GM12878 (cell line): ENCODE measurements at regions not wholly inside any gene's neighbourhood (a gene's known extent, or its start where the extent isn't known, plus 50 kb on each side); places are given as distances from the start of the nearest gene placed in this dataset.

Experiments
- BACH1 ChIP-seq: fragments of 450-650 bp; IDR thresholded peaks from 2 replicates; pipeline ENCODE4 v1.6.1; 2017; ENCODE audit warnings: mild to moderate bottlenecking, borderline replicate concordance
- BHLHE40 ChIP-seq, 2 experiments: fragments of 450-650 bp in 1 of 2; IDR thresholded peaks; 2 replicates each; pipeline ENCODE4 v1.6.1; 2011 to 2017; ENCODE audit warnings: low read depth in 2 of 2, borderline replicate concordance in 1 of 2, improper control_type of control experiment in 1 of 2, low read length in 1 of 2, mild to moderate bottlenecking in 1 of 2
- CBFB ChIP-seq: IDR thresholded peaks from 2 replicates; pipeline ENCODE4 v1.6.1; 2016; ENCODE audit warnings: antibody characterized with exemption, low read depth
- CREM ChIP-seq: IDR thresholded peaks from 2 replicates; pipeline ENCODE4 v1.6.1; 2014; ENCODE audit warnings: antibody characterized with exemption, low read depth
- EED ChIP-seq: sonication (generic); IDR thresholded peaks from 2 replicates; pipeline ENCODE4 v1.6.1; 2016; ENCODE audit warnings: antibody characterized with exemption, low read depth
- JUND ChIP-seq: IDR thresholded peaks from 2 replicates; pipeline ENCODE4 v1.6.1; 2012; ENCODE audit warnings: low read depth, mild to moderate bottlenecking, low read length, improper control_type of control experiment, moderate library complexity
- POLR2A ChIP-seq: IDR thresholded peaks from 2 replicates; pipeline ENCODE4 v1.6.1; 2011; ENCODE audit warnings: low read depth, mild to moderate bottlenecking, low read length
- RCOR1 ChIP-seq: conservative IDR thresholded peaks from 2 replicates; pipeline ENCODE4 v1.6.1; 2012; ENCODE audit warnings: low read depth, low read length, improper control_type of control experiment
- RELA ChIP-seq: fragments of 450-650 bp; IDR thresholded peaks from 2 replicates; pipeline ENCODE4 v1.8.0; 2014; ENCODE audit warnings: borderline replicate concordance; ENCODE audit not compliant: partially characterized antibody
- RUNX3 ChIP-seq: IDR thresholded peaks from 2 replicates; pipeline ENCODE4 v1.6.1; 2012; ENCODE audit warnings: low read length, inconsistent platforms
- SMAD1 ChIP-seq: fragments of 450-650 bp; IDR thresholded peaks from 2 replicates; pipeline ENCODE4 v1.6.1; 2018; ENCODE audit warnings: mild to moderate bottlenecking, low read depth; ENCODE audit not compliant: partially characterized antibody
- SMAD5 ChIP-seq: IDR thresholded peaks from 2 replicates; pipeline ENCODE4 v1.6.1; 2016; ENCODE audit warnings: antibody characterized with exemption, low read depth
- SMC3 ChIP-seq: IDR thresholded peaks from 2 replicates; pipeline ENCODE4 v1.6.1; 2011; ENCODE audit warnings: low read length, improper control_type of control experiment, borderline replicate concordance
- SP1 ChIP-seq: IDR thresholded peaks from one replicate; pipeline ENCODE4 v1.6.1; 2011; ENCODE audit warnings: low read depth, low read length
- SREBF2 ChIP-seq: IDR thresholded peaks from 2 replicates; pipeline ENCODE4 v1.6.1; 2012; ENCODE audit warnings: mild to moderate bottlenecking, low read length
- SRF ChIP-seq, 2 experiments: IDR thresholded peaks; 2 replicates each; pipeline ENCODE4 v1.6.1; 2011; ENCODE audit warnings: low read depth in 2 of 2, low read length in 2 of 2, mild to moderate bottlenecking in 1 of 2, moderate library complexity in 1 of 2
- TCF12 ChIP-seq: IDR thresholded peaks from 2 replicates; pipeline ENCODE4 v1.6.1; 2011; ENCODE audit warnings: low read depth, mild to moderate bottlenecking, low read length
- ZZZ3 ChIP-seq: IDR thresholded peaks from 2 replicates; pipeline ENCODE4 v1.6.1; 2011; ENCODE audit warnings: low read depth; ENCODE audit not compliant: control insufficient read depth, insufficient read length
- TF ChIP-seq, protein P1 (sequence below): fragments of 450-650 bp; IDR thresholded peaks from 2 replicates; pipeline ENCODE4 v1.6.1; 2017; ENCODE audit warnings: mild to moderate bottlenecking, moderate library complexity
- TF ChIP-seq, protein P2 (sequence below): IDR thresholded peaks from 2 replicates; pipeline ENCODE4 v1.6.1; 2011; ENCODE audit warnings: low read depth, mild to moderate bottlenecking, low read length, moderate library complexity, borderline replicate concordance; ENCODE audit errors: extremely low read depth
- TF ChIP-seq, protein P3 (sequence below): IDR thresholded peaks from 2 replicates; pipeline ENCODE4 v1.6.1; 2011; ENCODE audit warnings: borderline replicate concordance, low read depth, mild to moderate bottlenecking, moderate library complexity, low read length; ENCODE audit not compliant: insufficient read depth, poor library complexity, severe bottlenecking
- TF ChIP-seq, protein P4 (sequence below): IDR thresholded peaks from 2 replicates; pipeline ENCODE4 v1.6.1; 2012; ENCODE audit warnings: mild to moderate bottlenecking, low read depth, low read length
- TF ChIP-seq, protein P5 (sequence below): IDR thresholded peaks from 2 replicates; pipeline ENCODE4 v1.6.1; 2011; ENCODE audit warnings: low read depth, low read length, improper control_type of control experiment, borderline replicate concordance

DNA sequence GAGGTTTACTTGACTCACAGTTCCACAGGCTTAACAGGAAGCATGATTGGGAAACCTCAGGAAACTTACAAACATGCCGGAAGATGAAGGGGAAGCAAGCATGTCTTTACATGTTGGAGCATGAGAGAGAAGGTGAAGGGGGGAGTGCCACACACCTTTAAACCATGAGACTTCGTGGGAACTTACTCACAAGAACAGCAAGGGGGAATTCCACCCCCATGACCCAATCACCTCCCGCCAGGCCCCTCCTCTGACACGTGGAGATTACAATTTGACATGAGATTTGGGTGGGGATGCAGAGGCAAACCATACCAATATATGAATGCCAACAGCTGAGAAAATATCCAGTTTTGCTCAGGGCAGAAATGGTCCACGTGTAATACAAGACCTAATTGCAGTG, 518.6 kb downstream of the VRK1 start (continued):
- TF ChIP-seq, protein P1, sequence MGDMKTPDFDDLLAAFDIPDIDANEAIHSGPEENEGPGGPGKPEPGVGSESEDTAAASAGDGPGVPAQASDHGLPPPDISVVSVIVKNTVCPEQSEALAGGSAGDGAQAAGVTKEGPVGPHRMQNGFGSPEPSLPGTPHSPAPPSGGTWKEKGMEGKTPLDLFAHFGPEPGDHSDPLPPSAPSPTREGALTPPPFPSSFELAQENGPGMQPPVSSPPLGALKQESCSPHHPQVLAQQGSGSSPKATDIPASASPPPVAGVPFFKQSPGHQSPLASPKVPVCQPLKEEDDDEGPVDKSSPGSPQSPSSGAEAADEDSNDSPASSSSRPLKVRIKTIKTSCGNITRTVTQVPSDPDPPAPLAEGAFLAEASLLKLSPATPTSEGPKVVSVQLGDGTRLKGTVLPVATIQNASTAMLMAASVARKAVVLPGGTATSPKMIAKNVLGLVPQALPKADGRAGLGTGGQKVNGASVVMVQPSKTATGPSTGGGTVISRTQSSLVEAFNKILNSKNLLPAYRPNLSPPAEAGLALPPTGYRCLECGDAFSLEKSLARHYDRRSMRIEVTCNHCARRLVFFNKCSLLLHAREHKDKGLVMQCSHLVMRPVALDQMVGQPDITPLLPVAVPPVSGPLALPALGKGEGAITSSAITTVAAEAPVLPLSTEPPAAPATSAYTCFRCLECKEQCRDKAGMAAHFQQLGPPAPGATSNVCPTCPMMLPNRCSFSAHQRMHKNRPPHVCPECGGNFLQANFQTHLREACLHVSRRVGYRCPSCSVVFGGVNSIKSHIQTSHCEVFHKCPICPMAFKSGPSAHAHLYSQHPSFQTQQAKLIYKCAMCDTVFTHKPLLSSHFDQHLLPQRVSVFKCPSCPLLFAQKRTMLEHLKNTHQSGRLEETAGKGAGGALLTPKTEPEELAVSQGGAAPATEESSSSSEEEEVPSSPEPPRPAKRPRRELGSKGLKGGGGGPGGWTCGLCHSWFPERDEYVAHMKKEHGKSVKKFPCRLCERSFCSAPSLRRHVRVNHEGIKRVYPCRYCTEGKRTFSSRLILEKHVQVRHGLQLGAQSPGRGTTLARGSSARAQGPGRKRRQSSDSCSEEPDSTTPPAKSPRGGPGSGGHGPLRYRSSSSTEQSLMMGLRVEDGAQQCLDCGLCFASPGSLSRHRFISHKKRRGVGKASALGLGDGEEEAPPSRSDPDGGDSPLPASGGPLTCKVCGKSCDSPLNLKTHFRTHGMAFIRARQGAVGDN: peak; percentile 60
- TF ChIP-seq BACH1 (no peak), RCOR1 (no peak), SMC3 (no peak), SP1 (no peak), EED (peak; percentile 59), BHLHE40 (IDR thresholded peaks at IDR 0.05; ENCODE audit: borderline replicate concordance in 1 of 2, low read depth in 2 of 2, low read length in 1 of 2) (peak in 1 of 2 experiments; percentile 19; a peak in 1 of 4 replicates), CREM (0 out of 2 replicates have a peak, but pooled peaks have one; percentile 35), CBFB (no peak), SMAD5 (no peak), POLR2A (no peak), JUND (no peak), RELA (peak; percentile 51), SMAD1 (no peak), SRF (IDR thresholded peaks at IDR 0.05; ENCODE audit: low read depth in 2 of 2, low read length in 2 of 2) (no peak), RUNX3 (peak; percentile 21; the same call in 1 of the 2 replicates), ZZZ3 (no peak), SREBF2 (no peak), TCF12 (0 out of 2 replicates have a peak, but pooled peaks have one; percentile 3)
- TF ChIP-seq, protein P2, sequence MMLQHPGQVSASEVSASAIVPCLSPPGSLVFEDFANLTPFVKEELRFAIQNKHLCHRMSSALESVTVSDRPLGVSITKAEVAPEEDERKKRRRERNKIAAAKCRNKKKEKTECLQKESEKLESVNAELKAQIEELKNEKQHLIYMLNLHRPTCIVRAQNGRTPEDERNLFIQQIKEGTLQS: no peak
- TF ChIP-seq, protein P3, sequence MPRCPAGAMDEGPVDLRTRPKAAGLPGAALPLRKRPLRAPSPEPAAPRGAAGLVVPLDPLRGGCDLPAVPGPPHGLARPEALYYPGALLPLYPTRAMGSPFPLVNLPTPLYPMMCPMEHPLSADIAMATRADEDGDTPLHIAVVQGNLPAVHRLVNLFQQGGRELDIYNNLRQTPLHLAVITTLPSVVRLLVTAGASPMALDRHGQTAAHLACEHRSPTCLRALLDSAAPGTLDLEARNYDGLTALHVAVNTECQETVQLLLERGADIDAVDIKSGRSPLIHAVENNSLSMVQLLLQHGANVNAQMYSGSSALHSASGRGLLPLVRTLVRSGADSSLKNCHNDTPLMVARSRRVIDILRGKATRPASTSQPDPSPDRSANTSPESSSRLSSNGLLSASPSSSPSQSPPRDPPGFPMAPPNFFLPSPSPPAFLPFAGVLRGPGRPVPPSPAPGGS: peak; percentile 95
- TF ChIP-seq, protein P4, sequence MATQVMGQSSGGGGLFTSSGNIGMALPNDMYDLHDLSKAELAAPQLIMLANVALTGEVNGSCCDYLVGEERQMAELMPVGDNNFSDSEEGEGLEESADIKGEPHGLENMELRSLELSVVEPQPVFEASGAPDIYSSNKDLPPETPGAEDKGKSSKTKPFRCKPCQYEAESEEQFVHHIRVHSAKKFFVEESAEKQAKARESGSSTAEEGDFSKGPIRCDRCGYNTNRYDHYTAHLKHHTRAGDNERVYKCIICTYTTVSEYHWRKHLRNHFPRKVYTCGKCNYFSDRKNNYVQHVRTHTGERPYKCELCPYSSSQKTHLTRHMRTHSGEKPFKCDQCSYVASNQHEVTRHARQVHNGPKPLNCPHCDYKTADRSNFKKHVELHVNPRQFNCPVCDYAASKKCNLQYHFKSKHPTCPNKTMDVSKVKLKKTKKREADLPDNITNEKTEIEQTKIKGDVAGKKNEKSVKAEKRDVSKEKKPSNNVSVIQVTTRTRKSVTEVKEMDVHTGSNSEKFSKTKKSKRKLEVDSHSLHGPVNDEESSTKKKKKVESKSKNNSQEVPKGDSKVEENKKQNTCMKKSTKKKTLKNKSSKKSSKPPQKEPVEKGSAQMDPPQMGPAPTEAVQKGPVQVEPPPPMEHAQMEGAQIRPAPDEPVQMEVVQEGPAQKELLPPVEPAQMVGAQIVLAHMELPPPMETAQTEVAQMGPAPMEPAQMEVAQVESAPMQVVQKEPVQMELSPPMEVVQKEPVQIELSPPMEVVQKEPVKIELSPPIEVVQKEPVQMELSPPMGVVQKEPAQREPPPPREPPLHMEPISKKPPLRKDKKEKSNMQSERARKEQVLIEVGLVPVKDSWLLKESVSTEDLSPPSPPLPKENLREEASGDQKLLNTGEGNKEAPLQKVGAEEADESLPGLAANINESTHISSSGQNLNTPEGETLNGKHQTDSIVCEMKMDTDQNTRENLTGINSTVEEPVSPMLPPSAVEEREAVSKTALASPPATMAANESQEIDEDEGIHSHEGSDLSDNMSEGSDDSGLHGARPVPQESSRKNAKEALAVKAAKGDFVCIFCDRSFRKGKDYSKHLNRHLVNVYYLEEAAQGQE: no peak
- TF ChIP-seq, protein P5, sequence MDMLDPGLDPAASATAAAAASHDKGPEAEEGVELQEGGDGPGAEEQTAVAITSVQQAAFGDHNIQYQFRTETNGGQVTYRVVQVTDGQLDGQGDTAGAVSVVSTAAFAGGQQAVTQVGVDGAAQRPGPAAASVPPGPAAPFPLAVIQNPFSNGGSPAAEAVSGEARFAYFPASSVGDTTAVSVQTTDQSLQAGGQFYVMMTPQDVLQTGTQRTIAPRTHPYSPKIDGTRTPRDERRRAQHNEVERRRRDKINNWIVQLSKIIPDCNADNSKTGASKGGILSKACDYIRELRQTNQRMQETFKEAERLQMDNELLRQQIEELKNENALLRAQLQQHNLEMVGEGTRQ: no peak
